Iris pigment epithelial cell (primary cell): ENCODE measurements at regions not wholly inside any gene's neighbourhood (a gene's known extent, or its start where the extent isn't known, plus 50 kb on each side); places are given as distances from the start of the nearest gene placed in this dataset.
A peak's percentile ranks its signal among the peaks of the same experiment; 100 is the strongest.
"Not testable (repeated sequence)": the region's sequence is repeated elsewhere in the genome, so short reads cannot be mapped to it uniquely, and the experiment has no call there.

Experiments used
- DNase-seq: peaks from one replicate; pipeline ENCODE4 v3.0.0-alpha.2; 2011; ENCODE audit warnings: low read depth

DNA sequence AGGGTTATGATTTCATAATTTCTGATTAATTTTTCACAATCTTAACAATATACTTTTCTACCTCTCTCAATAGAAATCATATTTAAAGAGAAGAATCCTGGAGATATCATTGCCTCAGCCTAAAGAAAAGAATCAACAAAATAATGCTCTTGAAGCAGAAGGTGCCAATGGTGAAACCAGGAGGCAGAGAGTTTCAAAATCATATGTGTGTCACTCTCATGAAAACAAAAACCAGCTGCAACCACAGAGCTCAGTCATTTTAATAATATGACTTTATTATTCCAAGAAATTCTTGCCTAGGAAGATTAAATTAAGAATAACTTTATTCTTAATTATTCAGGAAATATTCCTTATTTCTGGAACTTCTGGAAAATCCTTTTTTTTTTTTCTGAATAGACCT lies 266.8 kb upstream of the ACTBL2 start:
- no peak for DNase-seq

DNA sequence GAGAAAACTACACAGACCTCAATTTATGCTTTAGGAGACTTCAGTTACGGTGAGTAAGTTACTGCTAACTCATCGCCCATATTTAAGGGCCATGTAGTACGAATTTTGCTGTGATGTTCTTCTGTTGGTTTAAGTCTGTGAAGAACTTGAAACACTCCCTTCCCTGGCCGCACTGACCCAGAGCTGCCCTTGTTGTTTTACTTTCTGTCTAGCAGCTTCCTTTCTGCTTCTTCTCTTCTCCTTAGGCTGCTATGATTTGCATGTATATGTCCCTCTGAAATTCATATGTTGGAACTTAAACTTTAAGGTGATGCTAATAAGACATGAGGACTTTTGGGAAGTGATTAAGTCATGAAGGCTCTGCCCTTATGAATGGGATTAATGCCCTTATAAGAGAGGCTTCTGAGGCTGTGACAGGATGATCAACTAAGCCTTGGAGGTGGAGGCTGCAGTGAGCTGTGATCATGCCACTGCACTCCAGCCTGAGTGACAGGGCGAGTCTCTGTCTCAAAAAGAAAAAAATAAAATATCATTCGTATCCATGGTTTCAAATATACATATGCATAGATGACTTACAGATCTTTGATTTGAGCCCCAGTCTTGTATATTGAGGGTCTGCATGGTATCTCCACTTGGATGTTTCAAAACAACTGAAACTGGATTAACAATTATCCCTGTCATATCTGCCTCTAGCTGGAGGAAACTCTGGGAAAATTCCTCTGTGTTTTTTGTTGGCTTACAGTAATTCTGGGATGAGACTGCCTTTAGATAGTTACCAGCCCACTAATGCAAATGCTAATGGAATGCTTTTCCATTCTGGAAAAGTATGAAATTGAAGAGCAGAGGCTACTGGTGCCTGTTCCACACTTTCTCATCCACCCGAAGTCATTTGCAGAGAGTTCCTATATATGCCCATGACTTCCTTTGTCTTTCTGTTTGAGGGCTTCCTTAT lies 263.4 kb upstream of the ACTBL2 start:
- peak; percentile 38 for DNase-seq

DNA sequence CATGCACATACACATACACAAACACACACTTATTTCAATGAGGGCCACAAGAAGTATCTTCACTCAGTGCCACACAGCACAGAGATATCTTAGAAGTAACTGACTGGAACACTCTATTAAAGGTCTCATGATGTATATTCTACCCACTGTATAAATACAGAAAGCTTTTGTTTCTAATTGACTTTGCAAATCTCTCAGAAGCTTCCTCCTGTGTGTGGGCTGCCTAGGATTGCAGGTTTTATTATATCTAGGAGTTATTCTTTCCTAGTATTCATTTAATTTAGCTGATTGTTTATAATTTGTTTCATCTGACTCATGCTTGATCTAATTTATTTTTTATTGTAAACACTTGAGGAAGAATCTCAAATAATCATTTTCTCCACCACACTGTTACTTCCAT lies 262.4 kb upstream of the ACTBL2 start:
- DNase-seq: no peak

DNA sequence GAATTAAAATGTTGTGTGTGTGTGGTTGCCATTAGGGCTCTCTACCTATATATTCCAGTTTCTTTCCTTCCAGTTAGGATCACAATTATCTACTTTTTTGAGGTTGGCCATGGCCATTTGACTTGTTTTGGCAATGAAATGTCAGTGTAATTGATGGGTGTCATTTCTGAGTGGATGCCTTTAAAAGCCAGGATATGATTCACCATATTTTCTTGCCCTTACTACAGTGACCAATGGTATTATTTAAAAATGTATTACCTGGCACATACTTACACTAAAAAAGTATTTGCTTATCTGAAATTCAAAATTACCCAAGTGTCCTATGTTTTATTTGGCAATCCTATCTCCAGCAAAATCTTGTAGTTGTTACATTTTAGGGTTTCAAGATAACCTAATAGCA lies 258.7 kb upstream of the ACTBL2 start:
- no peak for DNase-seq

DNA sequence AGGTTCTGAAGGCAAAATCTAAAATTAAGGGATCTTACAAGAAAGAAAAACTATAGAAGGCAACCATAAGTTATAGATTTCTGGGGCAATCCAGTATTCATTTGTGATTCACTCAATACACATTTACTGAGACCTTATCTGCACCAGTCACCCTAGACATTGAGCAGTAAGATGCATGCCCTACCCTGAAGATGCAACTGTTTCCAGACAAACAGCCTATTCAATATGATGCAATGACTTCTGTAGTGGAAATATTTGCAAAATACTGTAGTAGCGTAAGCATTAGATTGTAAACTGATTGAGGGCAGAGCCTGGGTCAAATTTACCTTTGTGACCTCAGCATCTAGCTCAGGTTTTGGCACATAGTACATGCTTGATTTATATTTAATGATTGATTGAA lies 256.2 kb upstream of the ACTBL2 start:
- DNase-seq: peak; percentile 63

DNA sequence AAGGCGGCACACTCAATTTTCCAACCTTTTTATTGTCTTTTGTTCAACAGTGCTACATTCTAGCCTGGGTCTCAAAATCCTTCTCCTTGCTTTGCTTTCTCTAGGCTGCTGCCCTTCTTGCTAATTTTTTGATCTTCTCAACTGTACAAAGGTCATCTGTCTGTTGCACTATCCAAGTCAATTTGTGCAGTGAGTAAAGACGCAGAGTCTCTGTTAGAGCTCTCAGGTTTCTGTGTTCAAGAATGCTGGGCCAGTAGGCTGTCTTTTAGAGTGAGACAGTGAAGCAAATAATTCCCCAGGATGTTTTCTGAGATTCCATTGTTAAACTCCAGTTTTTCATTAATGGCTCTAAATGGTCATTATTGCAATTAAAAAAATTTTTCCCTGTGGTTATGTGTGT lies 255.7 kb upstream of the ACTBL2 start:
- peak; percentile 70 for DNase-seq

DNA sequence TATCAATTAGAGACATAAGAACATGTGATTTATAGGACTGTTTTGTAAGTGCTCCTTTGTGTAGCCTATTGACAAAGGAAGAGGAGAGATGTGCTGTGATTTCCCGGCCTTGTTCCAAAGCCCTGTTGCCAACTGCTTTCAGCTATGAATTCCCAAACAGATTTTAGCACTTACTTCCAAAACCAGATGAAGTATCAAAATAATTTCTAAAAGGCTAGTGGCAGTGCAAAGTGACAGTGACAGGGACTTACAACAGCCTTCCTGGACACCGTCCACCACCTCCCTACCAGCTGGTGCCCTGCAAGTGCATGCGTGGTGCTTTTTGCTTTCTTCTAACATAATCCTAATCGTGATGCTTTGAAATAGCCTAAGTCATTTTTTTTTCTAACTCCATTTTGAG lies 254.1 kb upstream of the ACTBL2 start:
- no peak for DNase-seq

DNA sequence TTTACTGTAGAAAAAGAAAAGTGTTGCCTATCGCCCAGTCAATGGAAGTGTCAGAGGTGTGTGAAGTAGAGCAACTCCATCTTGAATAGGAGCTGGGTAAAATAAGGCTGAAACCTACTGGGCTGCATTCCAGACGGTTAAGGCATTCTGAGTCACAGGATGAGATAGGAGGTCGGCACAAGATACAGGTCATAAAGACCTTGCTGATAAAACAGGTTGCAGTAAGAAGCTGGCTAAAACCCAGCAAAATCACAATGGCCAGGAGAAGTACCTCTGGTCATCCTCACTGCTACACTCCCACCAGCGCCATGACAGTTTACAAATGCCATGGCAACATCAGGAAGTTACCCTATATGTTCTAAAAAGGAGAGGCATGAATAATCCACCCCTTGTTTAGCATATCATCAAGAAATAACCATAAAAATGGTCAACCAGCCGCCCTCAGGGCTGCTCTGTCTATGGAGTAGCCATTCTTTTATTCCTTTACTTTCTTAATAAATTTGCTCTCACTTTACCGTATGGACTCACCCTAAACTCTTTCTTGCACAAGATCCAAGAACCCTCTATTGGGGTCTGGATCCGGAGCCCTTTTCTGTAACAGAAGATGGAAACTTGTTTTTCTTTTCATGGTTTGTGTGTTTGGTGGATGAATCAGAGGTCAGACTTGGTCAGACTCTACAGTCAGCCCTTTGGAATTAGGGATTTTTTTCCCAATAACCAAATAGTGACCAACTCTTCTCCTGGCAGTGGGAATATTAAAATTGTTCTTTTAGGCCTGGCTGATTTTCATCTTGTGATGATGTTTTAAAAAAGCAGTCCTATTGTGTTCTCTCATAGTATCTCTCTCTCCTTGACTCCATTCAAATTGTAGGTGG lies 252.9 kb upstream of the ACTBL2 start:
- DNase-seq: peak; percentile 92

DNA sequence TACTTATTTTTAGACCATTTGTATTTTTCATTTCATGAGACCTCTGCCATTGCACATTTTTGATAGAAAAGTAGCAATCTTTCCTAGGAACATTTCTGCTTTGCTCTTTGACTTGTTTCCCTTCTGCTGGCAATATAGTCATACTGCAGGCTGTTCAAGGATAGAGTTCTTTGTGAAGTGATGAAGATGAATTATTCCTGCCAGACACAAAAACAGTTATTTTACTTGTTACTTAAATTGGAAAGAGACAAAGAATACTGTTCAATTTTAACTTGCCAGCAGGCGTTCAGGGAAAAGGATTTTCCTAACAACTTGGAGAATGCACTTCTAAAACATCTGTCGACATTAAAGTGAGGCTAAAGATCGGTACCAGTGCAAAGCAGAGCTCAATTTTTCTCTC lies 251.7 kb upstream of the ACTBL2 start:
- no peak for DNase-seq

DNA sequence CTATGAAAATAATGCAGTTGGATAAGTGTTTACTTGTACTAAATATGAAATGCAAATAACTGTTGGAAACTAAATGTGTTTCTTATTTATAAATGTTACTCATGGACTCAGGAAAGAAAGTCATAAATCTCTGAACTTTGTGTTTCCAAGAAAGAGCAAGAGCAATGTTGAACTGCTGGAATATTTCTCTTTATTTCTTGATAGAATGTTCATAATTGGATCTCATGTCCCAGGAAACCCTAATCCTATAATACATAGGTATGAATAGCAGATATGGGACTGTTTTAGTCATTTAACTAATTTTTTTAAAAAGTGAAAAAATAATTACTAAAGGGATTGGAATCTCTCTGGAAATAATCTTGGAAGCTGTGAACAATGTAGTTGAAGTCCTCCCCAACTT lies 245.0 kb upstream of the ACTBL2 start:
- DNase-seq: no peak

DNA sequence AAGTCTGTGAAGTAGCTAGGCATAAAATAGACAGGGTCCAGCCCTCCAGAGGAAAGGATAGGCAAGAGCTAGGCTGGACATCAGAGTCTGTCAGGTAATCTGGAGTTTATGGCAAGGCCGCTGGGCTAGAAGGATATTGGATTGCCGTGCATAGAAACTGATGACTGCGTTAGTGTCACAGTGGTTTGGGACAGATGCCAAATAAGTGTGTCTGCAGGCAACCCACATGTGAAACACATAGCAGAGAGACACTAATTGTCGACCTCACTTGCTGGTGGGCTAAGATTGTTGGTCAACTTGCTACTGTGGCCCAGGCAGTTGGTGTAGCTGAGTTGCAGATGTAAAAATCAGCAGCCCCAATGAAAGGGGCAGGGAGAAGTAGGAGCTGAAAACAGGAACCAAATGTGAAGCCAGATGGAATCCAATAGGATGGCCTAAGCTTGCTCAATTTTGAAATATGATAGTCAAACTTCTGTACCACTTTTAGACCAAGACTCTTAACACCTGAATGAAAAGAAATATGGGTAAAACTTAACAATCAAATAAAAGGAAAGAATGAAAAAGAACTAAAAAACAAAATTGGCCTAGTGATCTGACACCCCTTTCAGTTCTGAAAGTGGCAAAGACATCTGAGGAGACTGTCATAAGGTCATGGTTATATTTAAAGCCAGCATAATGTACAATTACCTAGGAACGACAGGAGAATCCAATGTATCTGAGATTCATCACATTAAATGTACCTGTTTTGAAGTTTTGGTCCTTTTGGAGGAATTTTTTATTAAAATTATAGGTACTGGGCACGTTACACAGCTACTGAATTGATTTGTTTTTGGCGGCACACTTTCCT lies 243.3 kb upstream of the ACTBL2 start:
- no peak for DNase-seq

DNA sequence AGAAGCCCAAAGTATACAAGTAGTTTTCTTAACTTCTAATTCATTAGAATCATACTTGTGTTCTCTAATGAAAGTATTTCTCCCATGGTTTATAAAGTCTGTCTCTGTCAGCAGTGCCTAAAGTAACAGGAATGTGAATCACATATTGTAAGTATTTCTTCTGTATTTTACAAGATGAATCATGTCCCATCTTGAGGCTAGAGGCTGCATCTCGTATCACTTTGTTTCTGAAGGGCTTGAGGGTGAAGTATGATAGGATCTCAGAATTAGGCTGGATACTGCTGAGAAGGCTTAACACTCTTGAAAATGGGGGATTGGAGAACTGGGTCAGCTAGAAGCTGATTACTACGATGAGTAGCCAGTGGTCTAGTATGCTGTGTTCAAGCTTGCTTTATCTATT lies 242.2 kb upstream of the ACTBL2 start:
- peak; percentile 73 for DNase-seq

DNA sequence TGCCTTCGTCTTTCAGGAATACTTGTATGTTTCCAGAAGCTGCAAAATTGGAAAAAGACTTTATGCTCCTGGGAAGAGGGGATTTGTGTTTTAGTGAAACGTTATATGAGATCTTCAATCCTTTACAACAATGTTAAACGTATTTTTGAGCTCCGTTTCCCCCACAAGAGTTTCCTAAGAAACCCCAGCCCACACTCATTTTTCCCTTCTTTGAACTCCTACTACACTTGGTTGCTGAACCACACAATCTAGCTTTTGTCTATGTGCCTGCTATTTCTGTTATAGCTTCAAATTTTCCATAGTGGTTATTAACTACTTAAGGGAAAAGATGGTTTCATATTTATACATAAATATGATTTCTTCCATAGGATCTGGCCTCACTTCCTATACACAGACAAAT lies 238.6 kb upstream of the ACTBL2 start:
- DNase-seq: no peak

DNA sequence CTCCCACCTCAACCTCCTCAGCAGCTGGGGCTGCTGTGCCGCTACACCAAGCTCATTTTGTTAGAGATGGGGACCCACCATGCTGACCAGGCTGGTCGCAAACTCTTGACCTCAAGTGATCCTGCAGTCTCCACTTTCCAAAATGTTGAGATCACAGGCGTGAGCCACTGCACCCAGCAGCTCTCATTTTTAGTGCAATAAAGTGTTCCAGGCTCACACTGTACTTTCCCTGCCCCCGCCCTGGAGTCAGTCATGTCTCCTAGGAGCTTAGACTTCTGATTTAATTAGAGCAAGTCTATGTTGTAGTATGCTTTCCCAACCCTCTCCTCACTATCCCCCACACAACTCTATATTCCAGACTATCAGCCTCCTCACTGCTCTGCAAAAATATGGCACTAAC lies 238.0 kb upstream of the ACTBL2 start:
- no peak for DNase-seq

DNA sequence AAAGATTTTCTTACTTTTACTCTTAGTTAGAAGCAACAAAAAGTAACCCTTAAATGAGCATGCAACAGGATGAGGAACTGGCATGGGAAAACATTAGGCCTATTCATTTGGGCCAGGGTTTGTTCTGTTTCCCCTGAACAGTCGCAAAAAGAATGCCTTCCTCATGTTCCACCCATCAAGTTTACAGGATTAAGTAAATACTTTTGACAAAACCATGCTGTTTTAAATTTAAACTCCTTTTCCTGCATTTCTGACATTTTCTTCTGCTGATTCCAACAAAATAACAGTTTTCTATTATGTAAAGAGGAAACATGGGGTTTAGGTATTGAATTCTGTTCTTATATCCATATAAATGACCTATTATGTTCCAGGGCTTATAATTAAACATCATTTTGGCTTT lies 236.6 kb upstream of the ACTBL2 start:
- DNase-seq: no peak

DNA sequence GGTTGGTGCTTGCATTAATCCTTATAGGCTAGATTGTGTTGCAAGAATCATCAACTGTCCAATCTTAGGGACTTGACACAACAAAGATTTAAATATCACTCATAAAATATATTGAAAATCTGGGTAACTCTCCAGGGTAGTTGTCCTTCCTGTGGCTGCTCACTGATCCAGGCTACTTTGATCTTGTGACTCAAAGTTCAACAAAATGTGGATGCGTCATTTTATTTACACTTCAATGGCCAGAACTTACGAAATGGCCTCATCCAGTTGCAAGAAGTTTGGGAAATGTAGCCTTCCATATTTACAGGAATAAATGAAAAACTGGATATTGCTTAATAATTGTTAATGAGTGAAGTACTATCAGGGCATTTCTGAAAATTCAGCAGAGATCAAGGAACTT lies 235.5 kb upstream of the ACTBL2 start:
- DNase-seq: peak; percentile 71

DNA sequence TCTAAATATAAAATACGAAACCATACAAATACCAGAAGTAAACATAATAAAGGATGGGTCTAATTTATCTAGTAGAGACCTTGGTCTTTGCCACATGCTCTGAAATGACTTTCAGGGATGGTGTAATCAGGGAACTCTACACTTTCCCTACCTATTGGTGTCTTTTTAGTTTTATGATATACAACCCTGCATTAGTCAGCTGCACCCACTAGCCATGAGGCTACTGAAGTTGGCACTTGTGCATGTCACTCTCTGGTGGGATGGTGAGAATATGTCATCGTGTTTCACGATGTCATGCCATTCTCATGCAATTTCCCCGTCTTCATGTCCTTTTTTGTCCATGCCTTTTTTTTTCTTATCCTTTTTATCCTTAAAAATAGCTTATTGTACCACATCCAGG lies 234.9 kb upstream of the ACTBL2 start:
- no peak for DNase-seq

DNA sequence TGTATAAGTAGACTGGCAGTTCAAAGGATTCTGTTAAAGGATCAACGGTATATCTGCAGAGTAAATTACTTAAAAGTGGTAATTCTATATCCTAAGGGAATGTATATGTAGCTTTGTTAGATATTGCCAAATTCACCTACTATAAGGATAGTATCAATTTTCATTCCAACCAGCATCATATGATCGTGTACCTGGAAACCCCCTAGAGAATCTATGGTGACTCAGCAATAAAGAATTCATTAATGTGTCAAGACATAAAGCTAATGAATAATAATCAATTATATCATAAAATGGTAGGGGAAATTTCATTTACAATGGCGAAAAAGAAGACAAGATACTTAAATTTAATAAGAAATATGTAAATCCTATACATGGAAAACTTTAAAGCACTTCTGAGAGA lies 234.1 kb upstream of the ACTBL2 start:
- DNase-seq: no peak

DNA sequence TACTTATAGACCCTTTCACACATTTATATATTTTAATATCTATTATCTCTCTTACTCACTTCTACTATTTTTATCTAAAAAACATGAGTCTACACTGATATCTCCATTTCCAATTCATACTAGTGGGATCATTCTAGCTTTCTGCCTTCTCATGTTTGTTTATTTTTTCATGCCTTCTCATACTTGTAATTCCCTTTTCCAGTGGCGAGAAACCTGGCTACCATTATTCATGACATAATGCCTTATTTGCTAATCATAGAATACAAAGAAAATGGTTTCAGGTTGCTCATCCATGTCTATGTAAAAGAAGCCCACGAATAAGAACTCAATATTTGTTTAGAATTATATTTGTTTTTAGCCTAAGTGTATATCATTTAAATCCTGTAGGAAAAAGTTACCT lies 232.7 kb upstream of the ACTBL2 start:
- DNase-seq: peak; percentile 48

DNA sequence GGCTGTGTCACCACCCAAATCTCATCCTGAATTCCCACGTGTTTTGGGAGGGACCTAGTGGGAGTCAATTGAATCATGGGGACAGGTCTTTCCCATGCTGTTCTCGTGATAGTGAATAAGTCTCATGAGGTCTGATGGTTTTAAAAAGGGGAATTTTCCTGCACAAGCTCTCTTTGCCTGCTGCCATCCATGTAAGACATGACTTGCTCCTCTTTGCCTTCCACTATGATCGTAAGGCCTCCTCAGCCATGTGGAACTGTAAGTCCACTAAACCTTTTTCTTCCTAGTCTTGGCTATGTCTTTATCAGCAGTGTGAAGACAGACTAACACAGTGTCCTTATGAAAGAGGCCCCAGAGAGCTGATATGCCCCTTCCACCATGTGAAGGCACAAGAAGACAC lies 230.9 kb upstream of the ACTBL2 start:
- DNase-seq: not testable (repeated sequence)

DNA sequence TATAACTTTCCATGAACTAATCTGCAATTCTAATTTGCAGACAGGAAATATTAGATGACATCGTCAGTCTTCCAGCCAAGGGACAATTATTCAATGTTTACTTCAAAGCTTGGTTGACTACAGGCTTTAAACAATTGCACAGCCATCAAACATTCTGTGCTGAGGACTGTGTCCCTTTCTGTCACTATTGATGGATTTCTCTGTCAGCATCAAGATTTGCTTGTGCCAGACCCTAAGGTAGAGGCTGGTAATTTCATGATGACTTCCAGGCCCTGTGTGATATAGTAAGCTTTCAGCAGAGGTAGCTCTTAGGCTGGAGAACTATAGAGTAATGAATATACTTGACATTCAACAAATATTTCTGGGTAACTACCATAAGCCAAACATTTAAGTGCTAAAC lies 229.3 kb upstream of the ACTBL2 start:
- no peak for DNase-seq

DNA sequence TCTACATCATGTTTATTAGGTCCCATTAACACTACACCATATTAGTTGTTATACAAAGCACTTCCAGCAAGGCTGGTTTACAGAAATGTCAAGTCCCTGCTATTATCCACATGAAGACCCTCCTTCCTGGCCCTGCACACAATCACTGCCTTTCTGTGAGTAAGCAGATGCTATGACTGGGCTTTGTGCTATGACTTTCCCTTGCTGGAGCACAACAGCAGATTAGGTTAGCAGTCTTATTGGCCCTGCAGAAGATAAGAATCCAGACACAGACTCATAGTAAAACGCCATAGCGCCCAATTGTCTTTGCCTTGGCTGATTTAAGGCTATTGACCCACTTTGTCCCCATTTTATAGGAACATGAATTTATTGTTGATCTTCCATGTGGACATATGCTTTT lies 228.9 kb upstream of the ACTBL2 start:
- peak; percentile 46 for DNase-seq
